Transverse colon (tissue), 4 donors: ENCODE measurements at regions not wholly inside any gene's neighbourhood (a gene's known extent, or its start where the extent isn't known, plus 50 kb on each side); places are given as distances from the start of the nearest gene placed in this dataset.

Source experiments
- CTCF ChIP-seq, 5 experiments: fragments of 200-600 bp in 3 of 5; fragments of 450-650 bp in 2 of 5; sonication (generic) in 3 of 5; IDR thresholded peaks; 1 replicate in 2 of 5; 2 replicates in 3 of 5; pipeline ENCODE4 v1.5.1; 2016 to 2017; ENCODE audit warnings: antibody characterized with exemption in 5 of 5, inconsistent platforms in 3 of 5, mild to moderate bottlenecking in 2 of 5, moderate library complexity in 1 of 5
- POLR2AphosphoS5 ChIP-seq, 3 donors: sonication (generic); formaldehyde crosslinking; IDR thresholded peaks; one replicate each; pipeline ENCODE4 v1.6.1; 2016; ENCODE audit warnings: antibody characterized with exemption in 3 of 3

- TF ChIP-seq CTCF (IDR thresholded peaks at IDR 0.05): no peak
- no peak for TF ChIP-seq POLR2AphosphoS5 (IDR thresholded peaks at IDR 0.05)
Measured at GRCh38 chr5:17690473-17690872, 56.2 kb downstream of the TAF11L14 start.
